Occipital lobe (tissue), 1 donor: ENCODE measurements at regions not wholly inside any gene's neighbourhood (a gene's known extent, or its start where the extent isn't known, plus 50 kb on each side); places are given as distances from the start of the nearest gene placed in this dataset.

Experiments
- DNase-seq: peaks from one replicate; lab custom pipeline; 2025; lab: John Stamatoyannopoulos, UW

DNA sequence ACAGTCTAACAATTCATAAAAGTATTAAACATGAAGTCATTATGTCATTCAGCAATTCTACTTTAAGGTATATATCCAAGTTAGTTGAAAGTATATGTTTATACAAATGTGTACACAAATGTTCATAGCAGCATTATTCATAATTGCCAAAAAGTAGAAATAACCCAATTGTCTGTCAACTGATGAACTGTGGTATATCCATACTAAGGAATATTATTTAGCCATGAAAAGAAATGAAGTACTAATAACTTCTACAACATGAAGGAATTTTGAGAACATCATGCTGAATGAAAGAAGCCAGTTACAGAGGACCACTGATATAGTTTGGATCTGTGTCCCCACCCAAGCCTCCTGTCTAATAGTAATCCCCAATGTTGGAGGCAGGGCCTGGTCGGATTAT is 224.3 kb downstream of the SPATA31D1 start:
- DNase-seq, result no peak

DNA sequence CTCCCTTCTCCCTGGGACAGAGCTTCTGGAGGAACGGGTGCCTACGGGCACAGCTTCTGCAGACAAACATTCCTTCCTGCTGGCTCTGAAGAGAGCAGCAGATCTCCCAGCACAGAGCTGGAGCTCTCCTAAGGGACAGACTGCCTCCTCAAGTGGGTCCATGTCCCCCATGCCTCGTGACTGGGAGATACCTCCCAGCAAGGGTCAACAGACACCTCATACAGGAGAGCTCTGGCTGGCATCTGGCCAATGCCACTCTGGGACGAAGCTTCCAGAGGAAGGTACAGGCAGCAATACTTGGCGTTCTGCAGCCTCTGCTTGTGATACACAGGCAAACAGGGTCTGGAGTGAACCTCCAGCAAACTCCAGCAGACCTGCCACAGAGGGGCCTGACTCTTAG is 227.9 kb downstream of the SPATA31D1 start:
- DNase-seq, result no peak

DNA sequence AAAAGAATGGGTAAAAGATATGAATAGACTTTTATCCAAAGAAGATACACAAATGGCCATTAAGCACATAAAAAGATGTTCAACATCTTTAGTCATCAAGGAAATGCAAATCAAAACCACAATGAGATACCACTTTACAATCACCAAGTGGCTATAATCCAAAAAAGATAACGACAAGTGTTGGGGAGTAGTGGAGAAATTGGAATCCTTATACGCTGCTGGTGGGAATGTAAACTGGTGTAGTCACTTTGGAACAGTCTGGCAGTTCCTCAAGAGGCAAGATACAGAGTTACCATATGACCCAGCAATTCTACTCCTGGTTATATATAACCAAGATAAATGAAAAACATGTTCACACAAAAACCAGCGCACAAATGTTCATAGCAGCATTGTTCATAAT is 234.9 kb downstream of the SPATA31D1 start:
- DNase-seq, result no peak

DNA sequence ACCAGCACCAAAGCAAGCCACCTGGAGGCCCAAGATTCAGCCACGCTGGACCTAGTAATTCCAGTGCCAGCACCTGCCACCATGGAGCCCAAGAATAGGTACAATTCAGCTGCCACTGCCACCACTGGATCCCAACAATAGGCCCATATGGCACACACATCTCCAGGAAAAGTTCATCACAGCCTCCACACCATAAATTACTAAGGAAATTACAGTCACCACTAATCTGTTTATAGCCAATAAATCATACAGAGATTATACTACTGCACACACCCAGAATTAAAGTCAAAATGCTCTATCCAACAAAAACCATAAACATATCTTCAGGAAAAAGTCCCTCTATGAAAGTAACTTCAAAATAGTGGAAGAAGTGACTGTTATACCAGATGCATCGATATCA is 242.8 kb downstream of the SPATA31D1 start:
- no peak for DNase-seq

DNA sequence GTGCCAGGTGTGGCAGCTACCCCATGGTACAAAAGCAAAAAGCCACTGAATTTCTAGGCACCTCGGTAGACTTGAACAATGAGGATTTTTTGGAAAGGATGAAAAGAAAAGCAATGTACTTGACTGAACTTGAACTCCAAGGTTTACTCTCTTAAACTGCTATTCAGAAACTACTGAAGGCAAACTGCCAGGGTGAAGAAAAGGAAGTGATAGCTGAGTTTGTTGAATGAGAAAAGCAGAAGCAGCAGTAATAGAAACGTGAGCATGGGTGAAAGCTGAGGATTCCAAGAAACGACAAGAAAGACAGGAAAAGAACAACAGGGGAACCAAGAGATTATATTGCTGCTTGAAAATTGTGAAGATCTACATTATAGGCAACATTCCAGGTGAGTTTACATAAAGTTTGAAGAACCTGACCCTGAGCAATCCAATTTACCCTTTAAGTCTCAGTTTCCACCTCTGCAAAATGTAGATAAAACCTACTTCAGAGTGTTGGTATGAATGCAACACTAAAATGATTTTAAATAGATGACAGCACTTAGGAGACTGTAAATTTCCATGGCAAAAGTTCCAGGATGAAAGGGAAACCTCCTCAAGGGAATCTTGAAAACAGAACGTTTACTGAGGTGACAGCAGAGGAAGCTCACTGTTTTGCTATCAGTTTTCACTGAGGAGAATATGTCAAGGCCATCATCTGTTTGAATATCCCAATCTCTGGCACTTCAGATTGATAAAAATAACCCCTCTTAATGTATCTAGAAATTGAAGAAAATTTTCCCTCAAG is 245.8 kb downstream of the SPATA31D1 start:
- no peak for DNase-seq

DNA sequence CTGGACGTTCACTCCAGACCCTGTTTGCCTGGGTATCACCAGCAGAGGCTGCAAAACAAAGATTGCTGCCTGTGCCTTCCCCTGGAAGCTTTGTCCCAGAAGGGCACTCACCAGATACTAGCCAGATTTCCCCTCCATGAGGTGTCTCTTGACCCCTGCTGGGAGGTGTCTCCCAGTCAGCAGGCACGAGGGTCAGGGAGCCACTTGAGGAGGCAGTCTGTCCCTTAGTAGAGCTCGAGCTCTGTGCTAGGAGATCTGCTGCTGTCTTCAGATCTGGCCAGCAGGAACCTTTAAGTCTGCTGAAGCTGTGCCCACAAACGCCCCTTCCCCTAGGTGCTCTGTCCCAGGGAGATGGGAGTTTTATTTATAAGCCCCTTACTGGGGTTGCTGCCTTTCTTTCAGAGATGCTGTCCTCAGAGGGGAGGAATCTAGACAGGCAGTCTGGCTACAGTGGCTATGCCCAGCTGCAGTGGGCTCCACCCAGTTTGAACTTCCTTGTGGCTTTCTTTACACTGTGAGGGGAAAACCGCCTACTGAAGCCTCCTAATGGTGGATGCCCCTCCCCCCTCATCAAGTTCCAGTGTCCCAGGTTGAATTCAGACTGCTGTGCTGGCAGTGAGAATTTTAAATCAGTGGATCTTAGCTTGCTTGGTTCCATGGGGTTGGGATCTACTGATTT is 253.9 kb downstream of the SPATA31D1 start:
- no peak for DNase-seq

DNA sequence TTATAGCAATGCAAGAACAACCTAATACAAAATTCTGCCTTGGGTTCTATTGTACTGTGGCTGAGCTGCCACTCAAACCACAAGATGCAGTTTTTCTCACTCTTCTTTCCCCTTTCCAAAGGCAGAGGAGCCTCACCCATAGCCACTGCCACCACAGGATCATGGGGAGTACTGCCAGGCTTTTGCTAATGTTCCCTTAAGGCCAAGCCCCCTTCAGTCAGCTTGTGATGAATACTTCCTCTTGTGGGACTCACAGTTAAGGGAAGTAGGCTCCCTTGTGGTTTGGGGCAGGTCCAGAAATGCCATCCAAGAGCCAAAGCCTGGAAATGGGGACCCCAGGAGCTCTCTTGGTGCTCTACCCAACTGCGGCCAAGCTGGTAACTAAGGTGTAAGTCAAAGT is 258.7 kb downstream of the SPATA31D1 start:
- no peak for DNase-seq

DNA sequence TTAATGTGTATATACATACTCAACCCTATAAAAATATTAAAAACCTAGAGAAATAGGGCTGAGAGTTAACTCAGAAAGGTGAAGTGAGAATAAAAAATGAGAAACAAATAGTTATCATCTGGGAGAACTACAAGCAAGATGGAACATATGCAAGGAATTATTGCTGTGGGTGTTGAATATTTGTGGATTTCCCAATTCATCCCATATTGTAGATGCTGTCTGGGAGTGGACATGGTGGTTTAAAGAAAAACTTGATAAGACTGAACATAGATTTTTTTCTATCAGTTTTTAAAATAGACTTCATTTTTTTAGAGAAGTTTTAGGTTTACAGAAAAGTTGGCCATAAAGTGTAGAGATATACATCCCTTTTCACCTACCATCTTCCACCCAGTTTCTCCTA is 263.5 kb downstream of the SPATA31D1 start:
- no peak for DNase-seq

DNA sequence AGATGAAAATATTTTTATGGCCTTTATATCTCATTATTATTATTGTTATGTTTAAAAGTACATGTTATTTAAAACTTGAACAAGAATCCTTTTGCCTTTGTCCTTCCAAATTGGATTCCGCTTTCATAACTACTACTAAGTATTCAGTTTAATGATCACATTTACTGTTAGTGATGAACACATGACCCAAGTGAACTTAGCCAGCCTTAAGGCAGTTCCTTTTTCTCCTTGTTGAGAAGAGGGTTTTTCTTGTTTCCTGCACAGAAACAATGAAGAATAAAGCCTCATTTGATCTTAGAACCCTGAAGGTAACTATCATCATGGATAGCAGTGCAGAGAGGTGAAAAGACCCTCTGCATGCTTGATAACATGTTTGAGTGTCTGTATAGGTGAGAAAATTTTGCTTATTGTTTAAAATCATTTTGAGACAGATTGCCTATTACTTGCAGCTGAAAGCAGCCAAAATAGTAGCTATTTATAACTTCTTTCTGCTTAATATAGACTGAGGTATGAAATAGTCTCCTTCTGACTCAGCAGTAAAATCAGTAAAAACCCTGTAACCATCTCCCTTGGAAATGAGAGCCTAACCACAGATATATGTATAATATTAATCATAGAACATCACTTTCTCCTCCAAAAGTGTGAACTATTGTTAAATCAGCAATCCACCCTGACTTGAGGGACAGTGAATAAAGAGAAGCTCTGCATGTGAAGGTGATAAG is 266.2 kb downstream of the SPATA31D1 start:
- no peak for DNase-seq

DNA sequence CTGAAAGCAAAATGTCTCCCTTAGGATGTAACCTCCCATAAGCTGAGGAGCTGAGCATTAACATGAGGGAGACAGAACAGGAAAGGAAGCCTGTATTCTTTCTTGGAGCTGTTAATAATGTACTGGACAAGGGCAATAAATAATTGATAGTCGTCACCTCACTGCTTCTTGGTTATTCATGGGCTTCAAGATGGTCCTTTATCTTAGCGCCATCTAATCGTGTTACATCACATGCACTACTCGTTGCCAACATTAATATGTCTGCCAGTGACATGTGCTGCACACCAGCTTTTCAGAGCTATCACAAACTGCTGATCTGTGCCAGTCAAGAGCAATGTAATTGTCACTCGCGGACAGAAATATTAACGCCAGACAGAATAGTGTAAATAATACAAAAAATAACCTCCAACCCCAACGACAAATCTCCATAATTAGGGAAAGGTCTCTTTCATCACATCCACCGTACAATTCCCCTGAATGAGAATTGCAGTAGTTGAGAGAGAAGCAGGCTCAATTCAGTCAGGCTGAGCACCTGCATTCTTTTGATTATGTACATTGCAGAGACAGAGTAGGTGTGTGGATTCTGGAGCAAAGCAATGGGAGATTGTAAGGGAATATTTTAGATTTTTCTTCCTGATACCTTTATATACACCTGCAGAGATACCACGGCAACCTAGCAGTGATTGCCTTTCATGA is 267.1 kb downstream of the SPATA31D1 start:
- DNase-seq, result no peak

DNA sequence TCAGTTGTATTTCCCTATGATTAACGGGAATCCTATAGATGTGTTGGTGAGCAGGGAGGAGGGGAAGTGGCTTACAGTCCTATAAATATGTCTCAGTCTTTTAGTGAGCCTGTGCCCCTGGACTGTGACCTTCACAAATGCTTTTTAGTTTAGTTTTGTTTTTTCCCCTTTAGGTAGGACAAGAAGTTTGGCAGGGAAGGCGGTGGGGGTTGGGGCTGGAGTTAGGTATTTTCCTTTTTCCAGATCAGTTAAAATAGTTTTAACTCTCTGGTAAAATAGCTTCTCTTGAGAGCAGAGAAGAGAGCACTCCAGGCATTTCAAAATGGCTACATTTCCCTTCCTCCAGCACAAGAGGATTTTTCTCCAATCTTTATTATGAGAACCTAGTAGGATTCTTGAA is 272.1 kb downstream of the SPATA31D1 start:
- DNase-seq, result no peak

DNA sequence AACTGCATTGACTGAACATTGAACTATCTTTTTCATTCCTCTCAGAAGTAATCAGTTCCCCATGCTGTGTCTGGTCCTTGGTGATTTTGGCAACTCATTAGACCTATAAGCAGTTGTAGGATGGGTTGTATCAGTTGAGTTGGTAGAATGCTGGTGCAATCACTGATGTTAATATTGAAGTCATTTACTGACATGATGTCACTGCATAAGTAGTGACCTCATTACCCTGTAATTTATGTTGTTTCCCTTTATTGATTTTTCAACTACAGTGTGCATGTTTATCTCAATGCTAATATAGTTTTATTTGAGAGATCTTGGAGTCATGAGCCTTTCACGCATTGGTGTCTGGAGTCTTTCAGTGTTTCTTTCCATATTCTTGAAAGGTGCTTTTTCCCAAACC is 275.0 kb downstream of the SPATA31D1 start:
- DNase-seq, result no peak

DNA sequence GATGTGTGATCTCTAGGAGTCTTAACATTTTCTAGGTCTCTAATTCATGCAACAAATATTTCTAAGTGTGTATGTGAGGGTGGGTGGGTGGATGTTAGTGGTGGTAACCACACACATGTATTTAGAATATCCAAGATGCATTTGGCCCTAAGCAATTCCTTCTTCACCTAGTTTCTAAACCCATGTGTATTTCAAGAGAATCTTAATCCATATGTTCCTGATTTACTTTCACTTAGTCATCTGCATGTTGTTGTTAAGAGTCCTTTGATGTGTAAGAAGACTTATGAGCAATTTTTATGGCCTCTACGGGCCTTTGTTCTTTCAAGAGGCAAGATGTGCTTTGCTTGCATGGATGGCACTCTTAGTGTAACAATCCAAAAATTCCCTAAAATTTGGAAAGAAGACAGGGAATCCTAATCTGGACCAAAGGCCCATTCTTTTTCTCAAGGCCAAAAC is 282.6 kb downstream of the SPATA31D1 start:
- DNase-seq, result no peak

DNA sequence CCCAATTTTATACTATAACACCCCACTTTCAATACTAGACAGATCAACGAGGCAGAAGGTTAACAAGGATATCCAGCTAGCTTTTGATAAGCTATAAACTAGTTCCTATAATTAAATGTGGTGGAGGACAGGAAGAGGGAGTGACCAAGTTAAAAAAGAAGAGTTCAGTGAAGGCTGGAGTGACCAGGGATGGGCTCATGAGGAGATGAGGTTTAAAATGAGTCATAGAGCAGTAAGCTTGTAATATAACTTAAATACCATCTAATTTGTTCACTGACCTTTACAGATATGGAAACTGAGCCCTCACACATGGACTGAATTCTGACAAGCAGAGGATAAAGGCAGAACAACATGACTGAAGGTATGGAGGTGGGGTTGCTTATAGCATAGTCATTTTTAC is 284.5 kb downstream of the SPATA31D1 start:
- no peak for DNase-seq

DNA sequence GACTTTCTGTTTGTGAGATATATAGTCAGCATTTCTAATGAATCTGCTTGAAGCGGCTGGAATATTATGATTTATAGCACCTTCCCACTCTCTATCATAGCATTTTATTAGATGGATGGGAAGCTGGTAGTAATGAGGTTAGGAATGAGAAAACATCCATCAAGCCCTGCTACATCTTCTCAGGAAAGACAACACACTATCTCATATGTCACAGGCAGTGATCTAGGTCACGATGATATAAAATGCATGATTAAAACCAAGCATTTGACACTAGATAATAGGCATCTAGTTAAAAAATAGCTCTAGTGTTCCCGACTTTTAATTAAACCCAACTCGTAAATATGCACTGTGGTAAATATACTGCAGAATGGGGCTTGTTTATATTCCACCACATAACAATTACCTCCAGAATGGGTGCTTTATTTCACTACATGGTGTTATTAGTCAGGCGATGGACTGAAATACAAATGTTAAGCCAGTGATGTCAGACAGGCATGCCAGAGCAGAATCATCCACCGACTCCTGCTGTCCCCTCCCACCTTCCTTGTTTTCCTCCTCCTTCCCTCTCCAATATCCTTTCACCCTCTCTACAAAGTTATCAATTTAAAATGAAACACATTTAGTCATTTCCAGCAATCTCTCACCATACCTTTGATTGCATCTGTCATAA is 286.8 kb downstream of the SPATA31D1 start:
- DNase-seq, result no peak

DNA sequence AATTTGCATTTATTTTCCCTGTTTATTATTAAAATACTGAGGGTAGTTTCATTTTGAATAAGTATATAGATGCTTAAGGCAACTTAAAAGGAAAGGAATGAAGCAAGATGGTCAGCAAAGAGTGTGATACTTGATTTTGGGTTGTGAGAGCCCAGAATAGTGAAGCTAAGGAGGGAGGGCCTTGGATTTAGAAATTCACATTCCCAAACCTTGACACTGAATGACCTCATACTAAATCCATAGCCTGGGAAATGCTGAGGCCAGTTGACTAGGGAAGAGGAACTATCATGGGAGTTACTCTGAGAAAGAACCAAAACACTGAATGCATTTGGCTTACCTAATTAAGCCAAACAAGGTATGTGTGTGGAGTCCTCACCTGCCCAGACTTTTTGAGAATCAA is 292.5 kb downstream of the SPATA31D1 start:
- no peak for DNase-seq

DNA sequence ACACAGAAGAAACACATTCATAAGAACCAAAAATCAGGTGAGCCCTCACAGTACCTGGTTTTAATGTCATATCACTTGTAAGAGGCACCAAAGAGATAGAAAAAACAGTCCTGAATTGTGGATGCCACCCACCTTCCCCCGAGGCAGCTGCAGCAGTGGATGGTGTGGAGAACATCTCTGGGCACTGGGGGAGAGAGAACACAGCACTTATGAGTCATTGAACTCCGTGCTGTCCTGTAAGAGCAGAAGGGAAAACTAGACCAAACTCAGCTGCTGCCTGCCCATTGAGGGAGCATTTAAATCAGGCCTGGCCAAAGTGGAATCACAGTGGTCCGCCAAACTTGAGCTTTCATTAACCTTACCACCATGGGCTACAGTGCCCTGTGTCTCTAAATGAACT is 296.2 kb downstream of the SPATA31D1 start:
- DNase-seq, result no peak

DNA sequence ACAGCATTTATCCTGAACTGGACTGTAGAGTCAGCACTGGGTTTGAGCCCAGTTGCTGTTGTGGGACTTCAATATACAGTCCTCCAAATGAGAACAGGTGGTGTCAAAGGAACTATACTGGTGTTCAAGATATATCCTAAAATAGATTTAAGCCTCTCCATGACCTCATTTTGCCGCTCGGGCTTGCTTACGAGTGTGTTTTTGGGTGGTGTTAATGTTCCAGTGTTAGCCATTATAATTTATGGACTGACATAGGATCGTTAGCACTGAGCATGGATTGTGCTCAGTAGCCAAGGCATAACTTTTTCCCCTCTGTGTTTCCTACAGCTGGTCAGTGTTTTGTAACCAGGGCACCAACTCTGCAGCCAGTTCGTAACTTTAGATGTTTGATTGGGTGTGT is 306.6 kb downstream of the SPATA31D1 start:
- no peak for DNase-seq

DNA sequence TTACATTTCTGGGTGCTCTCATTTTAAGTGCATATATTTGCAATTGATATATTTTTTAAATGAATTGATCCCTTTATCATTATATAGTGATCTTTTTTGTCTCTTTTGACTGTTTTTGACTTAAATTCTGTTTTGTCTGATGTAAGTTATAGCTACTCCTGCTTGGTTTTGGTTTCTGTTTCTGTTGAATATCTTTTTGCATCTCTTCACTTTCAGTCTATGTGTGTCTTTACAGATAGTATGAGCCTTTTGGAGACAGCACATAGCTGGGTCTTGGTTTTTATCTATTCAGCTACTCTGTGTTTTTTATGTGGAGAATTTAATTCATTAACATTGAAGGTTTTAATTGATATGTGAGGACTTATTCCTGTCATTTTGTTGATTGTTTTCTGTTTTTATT is 311.3 kb downstream of the SPATA31D1 start:
- no peak for DNase-seq

DNA sequence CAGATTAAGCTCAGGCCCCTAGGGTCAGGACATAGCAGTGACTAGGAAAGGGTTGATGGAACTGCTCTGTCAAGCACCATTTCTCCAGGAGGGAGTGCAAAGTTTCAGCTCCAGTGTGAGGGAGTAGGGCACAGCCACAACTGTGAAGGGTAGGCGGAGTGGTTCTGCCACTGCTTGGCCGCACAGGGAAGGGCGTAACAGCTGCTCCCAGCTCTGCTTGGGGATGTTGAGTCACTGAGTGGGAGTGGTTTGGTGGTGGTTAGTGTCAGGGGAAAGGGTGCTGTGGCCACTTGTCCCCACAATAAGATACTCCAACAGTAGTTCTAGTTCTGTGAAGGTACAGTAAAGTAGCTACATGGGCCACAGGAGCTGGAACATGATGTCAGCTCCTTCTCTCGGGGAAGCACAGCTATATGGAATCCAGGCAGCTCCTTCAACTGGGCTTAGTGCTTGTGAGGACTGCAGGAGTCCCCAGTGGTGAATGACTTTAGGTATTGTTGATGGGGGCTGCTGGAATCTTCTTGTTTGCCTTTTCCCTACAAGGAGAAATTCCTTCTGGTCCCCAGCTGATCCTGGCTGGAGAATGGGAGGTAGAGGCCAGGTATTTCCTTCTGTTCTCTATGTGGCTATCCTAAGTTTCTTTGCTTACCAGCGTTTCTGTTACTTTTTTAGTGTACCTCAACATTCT is 314.5 kb downstream of the SPATA31D1 start:
- no peak for DNase-seq

DNA sequence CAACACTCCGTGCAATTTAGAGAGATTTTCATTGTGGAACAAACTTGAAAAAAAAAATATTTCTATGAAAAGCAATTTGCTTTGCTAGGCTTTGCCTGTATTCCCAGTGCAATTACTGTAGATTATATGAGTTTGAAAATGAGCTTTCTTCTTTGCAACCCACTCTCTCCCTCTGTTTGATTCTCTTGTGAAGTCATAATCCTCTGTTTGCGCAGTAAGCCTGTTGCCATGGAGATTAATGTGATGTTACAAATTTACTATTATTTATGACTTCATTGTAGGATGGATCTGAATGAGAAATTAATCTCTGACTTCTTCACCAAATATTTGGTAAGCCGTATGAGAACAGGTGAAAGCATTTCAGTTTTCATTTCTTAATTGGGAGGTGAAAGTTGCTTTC is 320.3 kb downstream of the SPATA31D1 start:
- no peak for DNase-seq
